KMS-11 (cell line): ENCODE measurements at regions not wholly inside any gene's neighbourhood (a gene's known extent, or its start where the extent isn't known, plus 50 kb on each side); places are given as distances from the start of the nearest gene placed in this dataset.

ENCODE experiments used
- H2AFZ ChIP-seq: fragments of 200-600 bp; sonication (generic); 2 replicates; pipeline ENCODE4 v1.6.1; 2016; ENCODE audit warnings: antibody characterized with exemption, mixed run types, low read depth
- H3K27ac ChIP-seq: fragments of 200-600 bp; sonication (generic); 2 replicates; pipeline ENCODE4 v1.6.1; 2016; ENCODE audit warnings: mild to moderate bottlenecking, mixed run types
- H3K27me3 ChIP-seq: fragments of 200-600 bp; sonication (generic); 2 replicates; pipeline ENCODE4 v1.6.1; 2017; ENCODE audit warnings: mild to moderate bottlenecking, low read depth, mixed run types, moderate library complexity; ENCODE audit not compliant: insufficient read depth
- H3K36me3 ChIP-seq: fragments of 200-600 bp; sonication (generic); 2 replicates; pipeline ENCODE4 v1.6.1; 2017; ENCODE audit warnings: mild to moderate bottlenecking, mixed run types; ENCODE audit not compliant: insufficient read depth
- H3K4me1 ChIP-seq: fragments of 200-600 bp; sonication (generic); 2 replicates; pipeline ENCODE4 v1.6.1; 2016; ENCODE audit warnings: mild to moderate bottlenecking, low read depth, mixed run types; ENCODE audit not compliant: poor library complexity, severe bottlenecking
- H3K4me2 ChIP-seq: fragments of 200-600 bp; sonication (generic); 2 replicates; pipeline ENCODE4 v1.7.0; 2016; ENCODE audit warnings: mild to moderate bottlenecking, mixed run types
- H3K4me3 ChIP-seq: fragments of 200-600 bp; sonication (generic); IDR thresholded peaks from 2 replicates; pipeline ENCODE4 v1.6.1; 2017; ENCODE audit warnings: low read depth, low read length, mixed read lengths; ENCODE audit not compliant: insufficient read depth
- H3K79me2 ChIP-seq: fragments of 200-600 bp; sonication (generic); 2 replicates; pipeline ENCODE4 v1.6.1; 2016; ENCODE audit warnings: low read depth, mixed run types; ENCODE audit not compliant: insufficient read depth
- H3K9ac ChIP-seq: fragments of 200-600 bp; sonication (generic); 2 replicates; pipeline ENCODE4 v1.6.1; 2016; ENCODE audit warnings: mild to moderate bottlenecking, mixed run types
- H4K20me1 ChIP-seq: fragments of 200-600 bp; sonication (generic); 2 replicates; pipeline ENCODE4 v1.6.1; 2016; ENCODE audit warnings: mild to moderate bottlenecking, mixed run types; ENCODE audit not compliant: insufficient read depth
- TF ChIP-seq, protein P1 (sequence below): fragments of 200-600 bp; sonication (generic); conservative IDR thresholded peaks from 2 replicates; pipeline ENCODE4 v1.6.1; 2017; ENCODE audit warnings: low read depth, mild to moderate bottlenecking, antibody characterized with exemption, low read length, moderate library complexity, mixed read lengths

DNA sequence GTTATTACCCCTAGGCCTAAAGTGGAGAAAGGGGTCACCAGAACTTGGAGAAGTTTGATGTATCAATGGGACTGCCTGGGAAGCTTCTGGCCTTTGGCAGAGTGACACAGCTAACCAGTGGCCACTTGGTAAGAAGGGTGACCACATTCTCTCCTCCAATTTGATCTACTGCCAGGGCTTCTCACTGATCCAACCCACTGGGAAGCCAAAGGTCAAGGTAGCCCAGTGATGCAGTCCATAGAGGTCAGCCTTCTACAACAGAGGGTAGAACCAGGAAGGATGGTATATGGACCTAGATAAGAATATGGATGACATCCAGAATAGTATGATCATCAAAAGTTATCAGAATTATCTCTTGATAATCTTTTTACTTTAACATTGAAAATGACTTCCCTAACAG lies 493.6 kb downstream of the NYAP2 start:
- Histone ChIP-seq H3K36me3 (no peaks in the 10 kb centered on the region), H3K4me3 (no peak overlapping the region), H3K9ac (no peak overlapping the region), H3K27me3 (no peaks in the 10 kb centered on the region), H2AFZ (no peak overlapping the region), H3K79me2 (no peaks in the 10 kb centered on the region), H4K20me1 (no peaks in the 10 kb centered on the region), H3K4me1 (peaks cover 14% of the 10 kb centered on the region), H3K4me2 (no peak overlapping the region), H3K27ac (no peak overlapping the region)
- TF ChIP-seq, protein P1, sequence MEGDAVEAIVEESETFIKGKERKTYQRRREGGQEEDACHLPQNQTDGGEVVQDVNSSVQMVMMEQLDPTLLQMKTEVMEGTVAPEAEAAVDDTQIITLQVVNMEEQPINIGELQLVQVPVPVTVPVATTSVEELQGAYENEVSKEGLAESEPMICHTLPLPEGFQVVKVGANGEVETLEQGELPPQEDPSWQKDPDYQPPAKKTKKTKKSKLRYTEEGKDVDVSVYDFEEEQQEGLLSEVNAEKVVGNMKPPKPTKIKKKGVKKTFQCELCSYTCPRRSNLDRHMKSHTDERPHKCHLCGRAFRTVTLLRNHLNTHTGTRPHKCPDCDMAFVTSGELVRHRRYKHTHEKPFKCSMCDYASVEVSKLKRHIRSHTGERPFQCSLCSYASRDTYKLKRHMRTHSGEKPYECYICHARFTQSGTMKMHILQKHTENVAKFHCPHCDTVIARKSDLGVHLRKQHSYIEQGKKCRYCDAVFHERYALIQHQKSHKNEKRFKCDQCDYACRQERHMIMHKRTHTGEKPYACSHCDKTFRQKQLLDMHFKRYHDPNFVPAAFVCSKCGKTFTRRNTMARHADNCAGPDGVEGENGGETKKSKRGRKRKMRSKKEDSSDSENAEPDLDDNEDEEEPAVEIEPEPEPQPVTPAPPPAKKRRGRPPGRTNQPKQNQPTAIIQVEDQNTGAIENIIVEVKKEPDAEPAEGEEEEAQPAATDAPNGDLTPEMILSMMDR = no peak

DNA sequence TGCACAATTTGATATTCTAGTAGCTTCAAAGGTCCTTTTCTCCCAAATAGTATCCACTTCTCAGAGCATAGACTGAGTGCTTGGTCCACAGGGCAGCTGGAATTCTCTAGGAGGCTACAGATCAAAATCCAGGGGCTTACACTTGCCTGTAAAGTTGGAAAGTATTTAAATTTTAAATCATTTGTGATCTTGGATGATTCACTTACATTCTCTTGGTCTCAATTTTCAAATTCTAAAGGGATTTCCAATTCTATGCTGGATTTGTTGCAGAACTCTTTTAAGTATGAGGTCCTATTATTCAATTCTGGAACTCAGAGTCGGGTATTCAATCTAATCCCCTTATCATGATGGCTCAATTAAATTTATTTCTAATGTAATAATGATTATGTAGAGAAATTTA lies 492.3 kb downstream of the NYAP2 start:
- Histone ChIP-seq H3K27me3 (no peaks in the 10 kb centered on the region), H3K4me3 (no peak overlapping the region), H3K27ac (no peak overlapping the region), H3K9ac (no peak overlapping the region), H2AFZ (no peak overlapping the region), H4K20me1 (no peaks in the 10 kb centered on the region), H3K4me1 (peaks cover 14% of the 10 kb centered on the region), H3K79me2 (no peaks in the 10 kb centered on the region), H3K4me2 (no peak overlapping the region), H3K36me3 (no peaks in the 10 kb centered on the region)
- TF ChIP-seq, protein P1 = no peak

DNA sequence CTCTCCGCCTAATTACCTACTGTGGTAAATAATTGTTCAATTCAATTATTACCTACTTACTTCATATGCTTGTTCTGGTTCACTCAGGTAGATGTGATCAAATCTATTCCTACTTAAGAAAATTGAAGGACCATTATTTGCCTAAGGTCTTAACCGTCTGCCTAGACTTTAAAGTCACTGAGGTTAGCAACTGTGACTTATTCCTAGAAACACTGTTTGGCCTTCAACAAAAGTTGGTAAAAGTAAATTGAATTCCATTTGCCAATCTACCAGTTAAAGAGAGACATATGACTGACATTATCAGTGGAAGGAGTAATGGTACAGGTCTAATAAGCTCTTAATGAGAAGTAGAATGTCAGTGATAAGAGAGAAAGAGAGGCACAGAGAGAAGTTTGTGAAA lies 491.5 kb downstream of the NYAP2 start:
- no peaks in the 10 kb centered on the region for H3K36me3 ChIP-seq
- no peak overlapping the region for H2AFZ ChIP-seq
- TF ChIP-seq, protein P1 = no peak
- peaks cover 14% of the 10 kb centered on the region for H3K4me1 ChIP-seq
- no peaks in the 10 kb centered on the region for H3K79me2 ChIP-seq
- no peak overlapping the region for H3K4me2 ChIP-seq
- no peaks in the 10 kb centered on the region for H4K20me1 ChIP-seq
- H3K27ac ChIP-seq = no peak overlapping the region
- no peaks in the 10 kb centered on the region for H3K27me3 ChIP-seq
- no peak overlapping the region for H3K9ac ChIP-seq
- H3K4me3 ChIP-seq = no peak overlapping the region

DNA sequence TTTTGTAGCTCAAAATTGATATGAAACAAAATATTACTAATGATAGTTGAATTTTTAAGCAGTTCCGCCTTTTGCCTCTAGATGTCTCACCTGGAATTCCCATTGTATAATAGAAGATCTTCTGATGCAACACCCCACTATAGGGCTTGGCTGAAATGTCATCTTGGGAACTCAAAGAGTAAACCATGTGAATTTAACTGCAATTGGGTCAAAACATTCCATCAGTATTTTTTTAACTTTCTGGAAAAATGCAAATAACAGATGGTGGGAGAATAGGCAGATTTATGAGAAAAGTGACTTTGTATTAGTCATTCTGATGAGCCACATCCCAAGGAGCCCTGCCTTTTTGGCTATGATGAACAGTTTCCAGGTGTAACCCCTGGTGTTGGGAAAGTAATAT lies 489.9 kb downstream of the NYAP2 start:
- no peaks in the 10 kb centered on the region for H3K79me2 ChIP-seq
- no peaks in the 10 kb centered on the region for H3K27me3 ChIP-seq
- no peak overlapping the region for H3K27ac ChIP-seq
- H3K4me1 ChIP-seq = peaks cover 11% of the 10 kb centered on the region
- no peak overlapping the region for H3K4me3 ChIP-seq
- no peaks in the 10 kb centered on the region for H3K36me3 ChIP-seq
- H3K4me2 ChIP-seq = no peak overlapping the region
- no peak overlapping the region for H3K9ac ChIP-seq
- TF ChIP-seq, protein P1 = peak; percentile 68
- no peak overlapping the region for H2AFZ ChIP-seq
- H4K20me1 ChIP-seq = no peaks in the 10 kb centered on the region
